ENCODE measurements at regions not wholly inside any gene's neighbourhood (a gene's known extent, or its start where the extent isn't known, plus 50 kb on each side); places are given as distances from the start of the nearest gene placed in this dataset.

GRCh38 chr1:164950541-164950986, 391.6 kb downstream of the PBX1 start:
- Mint-ChIP-seq H3K27ac (no peak overlapping the region), H3K9me3 (peaks cover 30% of the 10 kb centered on the region), H3K4me1 (no peaks in the 10 kb centered on the region), H3K27me3 (no peaks in the 10 kb centered on the region), H3K36me3 (peaks cover 4% of the 10 kb centered on the region), H3K4me3 (no peak overlapping the region)

GRCh38 chr1:164949771-164950471, 390.9 kb downstream of the PBX1 start:
- Mint-ChIP-seq H3K36me3 (peaks cover 4% of the 10 kb centered on the region), H3K9me3 (peaks cover 36% of the 10 kb centered on the region), H3K27ac (no peak overlapping the region), H3K4me1 (no peaks in the 10 kb centered on the region), H3K27me3 (no peaks in the 10 kb centered on the region), H3K4me3 (no peak overlapping the region)

- no peak overlapping the region for H3K4me3 Mint-ChIP-seq
- peaks cover 41% of the 10 kb centered on the region for H3K9me3 Mint-ChIP-seq
- peaks cover 4% of the 10 kb centered on the region for H3K36me3 Mint-ChIP-seq
- no peak overlapping the region for H3K27ac Mint-ChIP-seq
- no peaks in the 10 kb centered on the region for H3K27me3 Mint-ChIP-seq
- no peaks in the 10 kb centered on the region for H3K4me1 Mint-ChIP-seq
Observed at GRCh38 chr1:164948101-164948500, 389.1 kb downstream of the PBX1 start.

- Mint-ChIP-seq H3K27ac (no peak overlapping the region), H3K9me3 (peaks cover 15% of the 10 kb centered on the region), H3K36me3 (no peaks in the 10 kb centered on the region)
Observed at GRCh38 chr1:164937291-164937690, 378.3 kb downstream of the PBX1 start.

GRCh38 chr1:164932580-164932979, 373.6 kb downstream of the PBX1 start:
- Mint-ChIP-seq H3K27ac (no peak overlapping the region), H3K4me1 (no peaks in the 10 kb centered on the region), H3K27me3 (no peaks in the 10 kb centered on the region), H3K36me3 (no peaks in the 10 kb centered on the region), H3K9me3 (peaks cover 6% of the 10 kb centered on the region), H3K4me3 (no peak overlapping the region)

More at GRCh38 chr1:164937291-164937690, 378.3 kb downstream of the PBX1 start:
- Mint-ChIP-seq H3K4me3 (no peak overlapping the region), H3K4me1 (no peaks in the 10 kb centered on the region), H3K27me3 (no peaks in the 10 kb centered on the region)

GRCh38 chr1:164930833-164931232, 371.8 kb downstream of the PBX1 start:
- Mint-ChIP-seq H3K27ac (no peak overlapping the region), H3K36me3 (no peaks in the 10 kb centered on the region), H3K9me3 (no peaks in the 10 kb centered on the region), H3K27me3 (no peaks in the 10 kb centered on the region), H3K4me1 (no peaks in the 10 kb centered on the region), H3K4me3 (no peak overlapping the region)

- Mint-ChIP-seq H3K4me3 (no peak overlapping the region), H3K36me3 (no peaks in the 10 kb centered on the region), H3K27me3 (no peaks in the 10 kb centered on the region), H3K27ac (no peak overlapping the region), H3K9me3 (no peaks in the 10 kb centered on the region), H3K4me1 (no peaks in the 10 kb centered on the region)
Observed at GRCh38 chr1:164930241-164930640, 371.3 kb downstream of the PBX1 start.

- Mint-ChIP-seq H3K36me3 (no peaks in the 10 kb centered on the region), H3K9me3 (no peaks in the 10 kb centered on the region), H3K4me3 (no peak overlapping the region), H3K27ac (no peak overlapping the region), H3K4me1 (no peaks in the 10 kb centered on the region), H3K27me3 (no peaks in the 10 kb centered on the region)
Observed at GRCh38 chr1:164928232-164928812, 369.3 kb downstream of the PBX1 start.

GRCh38 chr1:164926107-164926506, 367.1 kb downstream of the PBX1 start:
- Mint-ChIP-seq H3K36me3 (no peaks in the 10 kb centered on the region), H3K4me1 (no peaks in the 10 kb centered on the region), H3K4me3 (no peak overlapping the region), H3K27me3 (no peaks in the 10 kb centered on the region), H3K27ac (no peak overlapping the region), H3K9me3 (no peaks in the 10 kb centered on the region)

- Mint-ChIP-seq H3K4me1 (no peaks in the 10 kb centered on the region), H3K36me3 (no peaks in the 10 kb centered on the region), H3K27ac (peak overlapping the region; percentile 5), H3K4me3 (no peak overlapping the region), H3K27me3 (no peaks in the 10 kb centered on the region), H3K9me3 (no peaks in the 10 kb centered on the region)
Observed at GRCh38 chr1:164922585-164922984, 363.6 kb downstream of the PBX1 start.

GRCh38 chr1:164921493-164921892, 362.5 kb downstream of the PBX1 start:
- H3K4me1 Mint-ChIP-seq = no peaks in the 10 kb centered on the region
- no peaks in the 10 kb centered on the region for H3K27me3 Mint-ChIP-seq
- H3K27ac Mint-ChIP-seq = no peak overlapping the region
- no peaks in the 10 kb centered on the region for H3K9me3 Mint-ChIP-seq
- H3K4me3 Mint-ChIP-seq = no peak overlapping the region
- H3K36me3 Mint-ChIP-seq = no peaks in the 10 kb centered on the region

GRCh38 chr1:164918140-164918539, 359.2 kb downstream of the PBX1 start:
- no peaks in the 10 kb centered on the region for H3K36me3 Mint-ChIP-seq
- H3K4me3 Mint-ChIP-seq = no peak overlapping the region
- H3K9me3 Mint-ChIP-seq = no peaks in the 10 kb centered on the region
- H3K27me3 Mint-ChIP-seq = no peaks in the 10 kb centered on the region
- no peak overlapping the region for H3K27ac Mint-ChIP-seq
- H3K4me1 Mint-ChIP-seq = no peaks in the 10 kb centered on the region

- H3K27ac Mint-ChIP-seq = no peak overlapping the region
- H3K9me3 Mint-ChIP-seq = no peaks in the 10 kb centered on the region
- H3K36me3 Mint-ChIP-seq = no peaks in the 10 kb centered on the region
- H3K4me1 Mint-ChIP-seq = no peaks in the 10 kb centered on the region
- H3K27me3 Mint-ChIP-seq = no peaks in the 10 kb centered on the region
- H3K4me3 Mint-ChIP-seq = no peak overlapping the region
Observed at GRCh38 chr1:164914208-164914607, 355.2 kb downstream of the PBX1 start.

- Mint-ChIP-seq H3K4me3 (no peak overlapping the region), H3K27me3 (peaks cover 3% of the 10 kb centered on the region)
Observed at GRCh38 chr1:164912290-164912689, 353.3 kb downstream of the PBX1 start.

GRCh38 chr1:164910671-164911070, 351.7 kb downstream of the PBX1 start:
- H3K27me3 Mint-ChIP-seq = peaks cover 3% of the 10 kb centered on the region
- no peaks in the 10 kb centered on the region for H3K36me3 Mint-ChIP-seq
- H3K4me1 Mint-ChIP-seq = no peaks in the 10 kb centered on the region
- H3K9me3 Mint-ChIP-seq = no peaks in the 10 kb centered on the region
- no peak overlapping the region for H3K4me3 Mint-ChIP-seq
- no peak overlapping the region for H3K27ac Mint-ChIP-seq

More at GRCh38 chr1:164912290-164912689, 353.3 kb downstream of the PBX1 start:
- no peak overlapping the region for H3K27ac Mint-ChIP-seq
- no peaks in the 10 kb centered on the region for H3K36me3 Mint-ChIP-seq
- H3K4me1 Mint-ChIP-seq = no peaks in the 10 kb centered on the region
- no peaks in the 10 kb centered on the region for H3K9me3 Mint-ChIP-seq

- H3K36me3 Mint-ChIP-seq = no peaks in the 10 kb centered on the region
- H3K27me3 Mint-ChIP-seq = peaks cover 3% of the 10 kb centered on the region
- H3K4me3 Mint-ChIP-seq = no peak overlapping the region
- H3K9me3 Mint-ChIP-seq = peaks cover 8% of the 10 kb centered on the region
- H3K4me1 Mint-ChIP-seq = no peaks in the 10 kb centered on the region
- no peak overlapping the region for H3K27ac Mint-ChIP-seq
Observed at GRCh38 chr1:164907666-164908065, 348.7 kb downstream of the PBX1 start.
